GM18505 (cell line): ENCODE measurements at regions not wholly inside any gene's neighbourhood (a gene's known extent, or its start where the extent isn't known, plus 50 kb on each side); places are given as distances from the start of the nearest gene placed in this dataset.
"Not testable (repeated sequence)": the region's sequence is repeated elsewhere in the genome, so short reads cannot be mapped to it uniquely, and the experiment has no call there.

ENCODE experiments used
- ATAC-seq: cut with Tn5 transposase; IDR thresholded peaks from one replicate; pipeline ENCODE4 v1.9.1; 2021; ENCODE audit not compliant: unreplicated experiment
- POLR2A ChIP-seq: IDR thresholded peaks from 4 replicates; pipeline ENCODE4 v1.6.1; 2011; ENCODE audit warnings: borderline replicate concordance; ENCODE audit not compliant: insufficient read depth, insufficient read length; ENCODE audit errors: extremely low read depth

- ATAC-seq = no peak
- TF ChIP-seq POLR2A = no peak
Measured at GRCh38 chr13:69243366-69243765, 864.3 kb upstream of the ATXN8OS start.

GRCh38 chr13:69234171-69234570 is 873.5 kb upstream of the ATXN8OS start:
- no peak for ATAC-seq
- TF ChIP-seq POLR2A = no peak

- no peak for ATAC-seq
- TF ChIP-seq POLR2A = no peak
Measured at GRCh38 chr13:69226427-69226826, 881.2 kb upstream of the ATXN8OS start.

GRCh38 chr13:69221633-69222498 is 885.8 kb upstream of the ATXN8OS start:
- ATAC-seq = not testable (repeated sequence)

GRCh38 chr13:69213396-69213795 is 894.2 kb upstream of the ATXN8OS start:
- TF ChIP-seq POLR2A = no peak
- no peak for ATAC-seq

- TF ChIP-seq POLR2A = no peak
- ATAC-seq = no peak
Measured at GRCh38 chr13:69204620-69205019, 903.0 kb upstream of the ATXN8OS start.

GRCh38 chr13:69202996-69203395 is 904.6 kb upstream of the ATXN8OS start:
- TF ChIP-seq POLR2A = no peak

GRCh38 chr13:69199664-69200063 is 908.0 kb upstream of the ATXN8OS start:
- no peak for TF ChIP-seq POLR2A
- no peak for ATAC-seq

More at GRCh38 chr13:69202996-69203395, 904.6 kb upstream of the ATXN8OS start:
- ATAC-seq = no peak

GRCh38 chr13:69198706-69199105 is 908.9 kb upstream of the ATXN8OS start:
- no peak for ATAC-seq
- no peak for TF ChIP-seq POLR2A

GRCh38 chr13:69194130-69194529 is 913.5 kb upstream of the ATXN8OS start:
- no peak for ATAC-seq
- TF ChIP-seq POLR2A = no peak

- TF ChIP-seq POLR2A = no peak
- ATAC-seq = no peak
Measured at GRCh38 chr13:69180034-69180433, 927.6 kb upstream of the ATXN8OS start.

GRCh38 chr13:69178000-69178399 is 929.6 kb upstream of the ATXN8OS start:
- ATAC-seq = no peak
- TF ChIP-seq POLR2A = no peak

- TF ChIP-seq POLR2A = no peak
- no peak for ATAC-seq
Measured at GRCh38 chr13:69168436-69168835, 939.2 kb upstream of the ATXN8OS start.

- no peak for ATAC-seq
- no peak for TF ChIP-seq POLR2A
Measured at GRCh38 chr13:69155136-69155535, 952.5 kb upstream of the ATXN8OS start.

- ATAC-seq = no peak
- no peak for TF ChIP-seq POLR2A
Measured at GRCh38 chr13:69142101-69142500, 965.5 kb upstream of the ATXN8OS start.

- no peak for TF ChIP-seq POLR2A
- no peak for ATAC-seq
Measured at GRCh38 chr13:69124996-69125395, 982.6 kb upstream of the ATXN8OS start.
